GM18520 (cell line): ENCODE measurements at regions not wholly inside any gene's neighbourhood (a gene's known extent, or its start where the extent isn't known, plus 50 kb on each side); places are given as distances from the start of the nearest gene placed in this dataset.

Experiments used
- ATAC-seq: cut with Tn5 transposase; IDR thresholded peaks from one replicate; pipeline ENCODE4 v1.9.1; 2021; ENCODE audit not compliant: unreplicated experiment

- ATAC-seq, result no peak
Measured at GRCh38 chr4:12595489-12595888, 888.7 kb downstream of the RAB28 start.

GRCh38 chr4:12588582-12588981 is 895.6 kb downstream of the RAB28 start:
- ATAC-seq, result no peak

GRCh38 chr4:12586242-12587006 is 897.7 kb downstream of the RAB28 start:
- no peak for ATAC-seq

- no peak for ATAC-seq
Measured at GRCh38 chr4:12584116-12584875, 899.8 kb downstream of the RAB28 start.

- no peak for ATAC-seq
Measured at GRCh38 chr4:12583275-12583674, 900.9 kb downstream of the RAB28 start.

- ATAC-seq, result no peak
Measured at GRCh38 chr4:12580787-12581186, 903.4 kb downstream of the RAB28 start.

GRCh38 chr4:12579172-12579571 is 905.0 kb downstream of the RAB28 start:
- no peak for ATAC-seq

GRCh38 chr4:12576409-12576808 is 907.7 kb downstream of the RAB28 start:
- ATAC-seq, result no peak

GRCh38 chr4:12573716-12574115 is 910.4 kb downstream of the RAB28 start:
- ATAC-seq, result no peak

GRCh38 chr4:12562476-12563140 is 921.5 kb downstream of the RAB28 start:
- ATAC-seq, result no peak

GRCh38 chr4:12562021-12562420 is 922.1 kb downstream of the RAB28 start:
- no peak for ATAC-seq

GRCh38 chr4:12555011-12555410 is 929.1 kb downstream of the RAB28 start:
- no peak for ATAC-seq

GRCh38 chr4:12548678-12549077 is 935.5 kb downstream of the RAB28 start:
- no peak for ATAC-seq

- ATAC-seq, result no peak
Measured at GRCh38 chr4:12545812-12546211, 938.3 kb downstream of the RAB28 start.

- no peak for ATAC-seq
Measured at GRCh38 chr4:12538162-12538561, 946.0 kb downstream of the RAB28 start.

- ATAC-seq, result no peak
Measured at GRCh38 chr4:12534684-12535083, 949.5 kb downstream of the RAB28 start.

GRCh38 chr4:12519426-12519825 is 964.7 kb downstream of the RAB28 start:
- no peak for ATAC-seq

- ATAC-seq, result no peak
Measured at GRCh38 chr4:12507868-12508481, 976.2 kb downstream of the RAB28 start.

GRCh38 chr4:12500409-12500808 is 983.7 kb downstream of the RAB28 start:
- no peak for ATAC-seq

GRCh38 chr4:12499693-12500092 is 984.4 kb downstream of the RAB28 start:
- no peak for ATAC-seq

GRCh38 chr4:12495211-12495610 is 988.9 kb downstream of the RAB28 start:
- ATAC-seq, result no peak
